Mucosa of descending colon (tissue), 3 donors: ENCODE measurements at regions not wholly inside any gene's neighbourhood (a gene's known extent, or its start where the extent isn't known, plus 50 kb on each side); places are given as distances from the start of the nearest gene placed in this dataset.

Experiments
- ATAC-seq: fragments of 200-7000 bp; cut with Tn5 transposase; one replicate; pipeline ENCODE4 v1.9.1; 2020; ENCODE audit warnings: mild to moderate bottlenecking, moderate library complexity
- DNase-seq, 3 donors: peaks; one replicate each; pipeline ENCODE4 v3.0.0-alpha.2; 2020
- H3K36me3 ChIP-seq: fragments of 200-600 bp; one replicate; pipeline ENCODE4 v1.8.0; 2021; ENCODE audit warnings: low read depth, mild to moderate bottlenecking
- H3K4me1 ChIP-seq: fragments of 200-600 bp; one replicate; pipeline ENCODE4 v1.8.0; 2021; ENCODE audit warnings: low read depth, mild to moderate bottlenecking
- H3K4me3 ChIP-seq: fragments of 200-600 bp; one replicate; pipeline ENCODE4 v1.8.0; 2021; ENCODE audit warnings: mild to moderate bottlenecking
- H3K9me3 ChIP-seq: fragments of 200-600 bp; one replicate; pipeline ENCODE4 v1.8.0; 2021; ENCODE audit warnings: mild to moderate bottlenecking
- intact Hi-C, 2 donors: fragments of 100-400 bp; cut with DNase I in 1 of 2; cut with micrococcal nuclease in 1 of 2; formaldehyde crosslinking; loops; one replicate each; pipeline versions ENCODE4 v1.11.0 to v1.11.1; 2022; cut with DNase I, micrococcal nuclease
- TF ChIP-seq, protein P1 (sequence below): fragments of 200-600 bp; IDR thresholded peaks from one replicate; pipeline ENCODE4 v1.8.0; 2022; ENCODE audit warnings: antibody characterized with exemption, mild to moderate bottlenecking
- donor health status: DM: no; HTN: no; CAD: no; lungs with moderate emphysema.
- donor health status: DM: no; HTN: no; CAD: no.
- donor health status: DM: no; HTN: yes; CAD: no.

DNA sequence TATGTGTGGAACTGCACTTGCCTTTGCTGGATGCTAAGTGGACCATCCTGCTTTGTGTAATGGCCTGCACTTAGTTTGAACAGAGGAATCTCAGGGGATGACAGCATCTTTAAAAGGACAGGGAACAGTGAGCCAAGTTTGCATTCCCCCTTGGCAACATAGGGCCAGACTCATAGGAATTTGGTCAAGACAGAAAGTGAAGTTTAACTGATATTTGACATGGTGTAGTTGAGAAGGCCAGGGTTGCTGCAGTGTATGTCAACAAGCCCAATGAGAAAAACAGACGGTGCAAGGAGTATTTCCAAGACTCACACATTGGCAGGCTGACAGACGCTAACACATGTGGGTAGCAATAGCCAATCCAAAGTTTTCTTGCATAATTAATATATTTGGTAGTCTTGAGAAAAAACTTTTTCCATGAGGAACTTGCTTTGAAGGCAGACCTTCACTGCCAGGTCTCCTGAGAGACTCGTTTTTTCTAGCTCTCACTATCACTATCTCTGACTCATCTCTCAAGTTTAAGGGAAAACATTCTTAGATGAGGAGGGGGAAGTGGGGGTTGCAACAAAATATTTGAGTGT lies 213.8 kb downstream of the IBTK start:
- Histone ChIP-seq H3K9me3 (no peaks in the 10 kb centered on the region), H3K4me3 (no peak overlapping the region), H3K36me3 (no peaks in the 10 kb centered on the region), H3K4me1 (no peaks in the 10 kb centered on the region)
- TF ChIP-seq, protein P1, sequence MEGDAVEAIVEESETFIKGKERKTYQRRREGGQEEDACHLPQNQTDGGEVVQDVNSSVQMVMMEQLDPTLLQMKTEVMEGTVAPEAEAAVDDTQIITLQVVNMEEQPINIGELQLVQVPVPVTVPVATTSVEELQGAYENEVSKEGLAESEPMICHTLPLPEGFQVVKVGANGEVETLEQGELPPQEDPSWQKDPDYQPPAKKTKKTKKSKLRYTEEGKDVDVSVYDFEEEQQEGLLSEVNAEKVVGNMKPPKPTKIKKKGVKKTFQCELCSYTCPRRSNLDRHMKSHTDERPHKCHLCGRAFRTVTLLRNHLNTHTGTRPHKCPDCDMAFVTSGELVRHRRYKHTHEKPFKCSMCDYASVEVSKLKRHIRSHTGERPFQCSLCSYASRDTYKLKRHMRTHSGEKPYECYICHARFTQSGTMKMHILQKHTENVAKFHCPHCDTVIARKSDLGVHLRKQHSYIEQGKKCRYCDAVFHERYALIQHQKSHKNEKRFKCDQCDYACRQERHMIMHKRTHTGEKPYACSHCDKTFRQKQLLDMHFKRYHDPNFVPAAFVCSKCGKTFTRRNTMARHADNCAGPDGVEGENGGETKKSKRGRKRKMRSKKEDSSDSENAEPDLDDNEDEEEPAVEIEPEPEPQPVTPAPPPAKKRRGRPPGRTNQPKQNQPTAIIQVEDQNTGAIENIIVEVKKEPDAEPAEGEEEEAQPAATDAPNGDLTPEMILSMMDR = no peak
- ATAC-seq = no peak
- intact Hi-C loops = no loop called here
- no peak for DNase-seq

- ATAC-seq (no peak), DNase-seq (no peak)
- intact Hi-C loops = no loop called here
- no peaks in the 10 kb centered on the region for H3K36me3 ChIP-seq
- no peaks in the 10 kb centered on the region for H3K9me3 ChIP-seq
- TF ChIP-seq, protein P1 = no peak
- no peaks in the 10 kb centered on the region for H3K4me1 ChIP-seq
- H3K4me3 ChIP-seq = no peak overlapping the region
Observed at GRCh38 chr6:82032444-82032843, 215.1 kb downstream of the IBTK start.

- Histone ChIP-seq H3K4me3 (no peak overlapping the region), H3K36me3 (no peaks in the 10 kb centered on the region), H3K4me1 (no peaks in the 10 kb centered on the region), H3K9me3 (no peaks in the 10 kb centered on the region)
- no peak for DNase-seq
- intact Hi-C loops = no loop called here
- TF ChIP-seq, protein P1 = no peak
- ATAC-seq = no peak
Observed at GRCh38 chr6:82030761-82031503, 216.6 kb downstream of the IBTK start.

GRCh38 chr6:82030301-82030700 lies 217.2 kb downstream of the IBTK start:
- H3K36me3 ChIP-seq = no peaks in the 10 kb centered on the region
- H3K9me3 ChIP-seq = no peaks in the 10 kb centered on the region
- no peak for ATAC-seq
- no peak for DNase-seq
- no peaks in the 10 kb centered on the region for H3K4me1 ChIP-seq
- no peak overlapping the region for H3K4me3 ChIP-seq
- intact Hi-C loops = no loop called here
- TF ChIP-seq, protein P1 = no peak

DNA sequence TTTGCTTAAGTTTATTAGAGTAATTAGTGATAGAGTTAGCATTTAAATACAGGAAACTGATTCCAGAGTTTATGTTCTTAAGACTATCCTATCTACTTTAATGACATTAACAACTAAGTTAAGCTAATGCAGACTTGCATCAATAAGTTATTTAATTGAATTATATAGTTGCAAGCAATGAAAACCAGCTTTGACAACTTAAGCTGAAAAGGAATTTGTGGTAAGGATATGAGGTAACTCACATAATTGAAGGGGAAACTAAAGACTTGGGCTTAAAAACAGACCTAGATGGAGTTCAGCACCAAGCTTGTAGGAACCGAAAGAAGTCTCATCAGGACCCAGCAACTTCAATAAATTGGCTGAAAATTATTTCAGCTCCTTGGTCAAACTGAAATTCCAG lies 222.3 kb downstream of the IBTK start:
- ATAC-seq (no peak), DNase-seq (no peak)
- H3K4me1 ChIP-seq = no peaks in the 10 kb centered on the region
- TF ChIP-seq, protein P1 = no peak
- no peaks in the 10 kb centered on the region for H3K9me3 ChIP-seq
- H3K36me3 ChIP-seq = no peaks in the 10 kb centered on the region
- intact Hi-C loops = no loop called here
- no peak overlapping the region for H3K4me3 ChIP-seq
